PC-3 (cell line): ENCODE measurements at regions not wholly inside any gene's neighbourhood (a gene's known extent, or its start where the extent isn't known, plus 50 kb on each side); places are given as distances from the start of the nearest gene placed in this dataset.

Experiments
- CTCF ChIP-seq: fragments of 300-600 bp; sonication (generic); conservative IDR thresholded peaks from 2 replicates; pipeline ENCODE4 v1.5.1; 2017; ENCODE audit warnings: antibody characterized with exemption, low read depth, mild to moderate bottlenecking, low read length
- EZH2 ChIP-seq: fragments of 300-600 bp; sonication (generic); IDR thresholded peaks from one replicate; pipeline ENCODE4 v1.6.1; 2017; ENCODE audit warnings: antibody characterized with exemption, mild to moderate bottlenecking, low read length; ENCODE audit not compliant: unreplicated experiment
- EZH2phosphoT487 ChIP-seq: fragments of 300-600 bp; sonication (generic); IDR thresholded peaks from 2 replicates; pipeline ENCODE4 v1.6.1; 2018; ENCODE audit warnings: mild to moderate bottlenecking, antibody characterized with exemption, low read length, borderline replicate concordance

DNA sequence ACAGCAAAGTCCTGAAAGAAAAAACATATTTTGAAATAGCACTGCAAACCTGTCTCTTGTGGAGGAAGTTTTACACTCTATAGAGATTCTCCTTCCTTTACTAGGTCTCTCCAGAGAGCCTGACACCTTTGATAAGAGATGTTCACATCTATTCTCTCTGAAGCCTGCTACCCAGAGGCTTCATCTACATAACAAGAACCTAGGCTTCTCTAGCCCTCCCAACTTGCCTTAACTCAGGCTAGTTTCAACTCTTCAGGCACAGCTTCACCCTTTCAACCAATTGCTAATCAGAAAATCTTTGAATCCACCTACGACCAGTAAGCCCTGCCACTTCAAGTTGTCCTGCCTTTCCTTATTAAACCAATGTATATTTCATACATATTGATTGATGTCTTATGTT lies 60.6 kb downstream of the IFNG start:
- TF ChIP-seq EZH2phosphoT487 (no peak), CTCF (no peak), EZH2 (no peak)
